ENCODE measurements at regions not wholly inside any gene's neighbourhood (a gene's known extent, or its start where the extent isn't known, plus 50 kb on each side); places are given as distances from the start of the nearest gene placed in this dataset.
A peak's percentile ranks its signal among the peaks of the same experiment; 100 is the strongest.

DNA sequence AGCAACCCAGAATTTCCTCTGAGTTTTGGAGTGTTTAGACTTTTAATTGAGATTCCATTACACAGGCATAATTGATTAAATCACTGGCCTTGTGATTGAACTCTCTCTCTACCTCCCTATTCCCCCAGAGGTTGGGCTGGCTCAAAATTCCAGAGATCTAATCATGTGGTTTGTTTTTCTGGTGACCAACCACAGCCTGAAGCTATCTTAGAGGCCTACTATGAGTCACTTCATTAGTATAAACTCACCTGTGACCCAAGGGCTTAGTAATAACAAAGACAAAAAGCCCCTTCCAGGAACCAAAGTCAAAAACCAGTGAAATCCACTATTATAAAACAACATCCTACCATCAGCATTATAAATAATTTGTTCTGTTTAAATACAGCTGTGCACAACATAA lies 992.5 kb upstream of the CITED2 start:
- H3K79me2 ChIP-seq (ENCODE audit: low read depth), result no peaks in the 10 kb centered on the region
- Mint-ChIP-seq H3K27ac (no peak overlapping the region), H3K36me3 (peaks cover 11% of the 10 kb centered on the region), H3K4me1 (peaks cover 2% of the 10 kb centered on the region), H3K9me3 (peaks cover 19% of the 10 kb centered on the region), H3K4me3 (no peak overlapping the region), H3K27me3 (ENCODE audit: insufficient read depth, low read depth) (no peaks in the 10 kb centered on the region)
- H3K4me1 ChIP-seq, result no peaks in the 10 kb centered on the region
- no peak overlapping the region for H3K4me2 ChIP-seq
- no peak for DNase-seq (ENCODE audit: low spot score)
- TF ChIP-seq EZH2phosphoT487 (IDR thresholded peaks at IDR 0.05) (no peak), EZH2 (IDR thresholded peaks at IDR 0.05) (no peak)
- TF ChIP-seq, protein P1, sequence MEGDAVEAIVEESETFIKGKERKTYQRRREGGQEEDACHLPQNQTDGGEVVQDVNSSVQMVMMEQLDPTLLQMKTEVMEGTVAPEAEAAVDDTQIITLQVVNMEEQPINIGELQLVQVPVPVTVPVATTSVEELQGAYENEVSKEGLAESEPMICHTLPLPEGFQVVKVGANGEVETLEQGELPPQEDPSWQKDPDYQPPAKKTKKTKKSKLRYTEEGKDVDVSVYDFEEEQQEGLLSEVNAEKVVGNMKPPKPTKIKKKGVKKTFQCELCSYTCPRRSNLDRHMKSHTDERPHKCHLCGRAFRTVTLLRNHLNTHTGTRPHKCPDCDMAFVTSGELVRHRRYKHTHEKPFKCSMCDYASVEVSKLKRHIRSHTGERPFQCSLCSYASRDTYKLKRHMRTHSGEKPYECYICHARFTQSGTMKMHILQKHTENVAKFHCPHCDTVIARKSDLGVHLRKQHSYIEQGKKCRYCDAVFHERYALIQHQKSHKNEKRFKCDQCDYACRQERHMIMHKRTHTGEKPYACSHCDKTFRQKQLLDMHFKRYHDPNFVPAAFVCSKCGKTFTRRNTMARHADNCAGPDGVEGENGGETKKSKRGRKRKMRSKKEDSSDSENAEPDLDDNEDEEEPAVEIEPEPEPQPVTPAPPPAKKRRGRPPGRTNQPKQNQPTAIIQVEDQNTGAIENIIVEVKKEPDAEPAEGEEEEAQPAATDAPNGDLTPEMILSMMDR (IDR thresholded peaks at IDR 0.05), result no peak
- no peak overlapping the region for H3K27ac ChIP-seq
- H3K4me3 ChIP-seq, result no peak overlapping the region
- H2AFZ ChIP-seq (replicated peaks), result no peak overlapping the region
- H3K9me3 ChIP-seq (ENCODE audit: low read depth), result no peaks in the 10 kb centered on the region
- no peaks in the 10 kb centered on the region for H3K36me3 ChIP-seq
- no peak overlapping the region for H3K9ac ChIP-seq
- no peaks in the 10 kb centered on the region for H3F3A ChIP-seq (ENCODE audit: low read depth)
- no peaks in the 10 kb centered on the region for H4K20me1 ChIP-seq (ENCODE audit: low read depth)
- no peaks in the 10 kb centered on the region for H3K27me3 ChIP-seq

GRCh38 chr6:140364916-140365315 lies 990.5 kb upstream of the CITED2 start:
- no peak overlapping the region for H3K4me2 ChIP-seq
- TF ChIP-seq, protein P1 (IDR thresholded peaks at IDR 0.05), result no peak
- TF ChIP-seq EZH2phosphoT487 (IDR thresholded peaks at IDR 0.05) (no peak), EZH2 (IDR thresholded peaks at IDR 0.05) (no peak)
- H3K79me2 ChIP-seq (ENCODE audit: low read depth), result no peaks in the 10 kb centered on the region
- no peak for DNase-seq (ENCODE audit: low spot score)
- H3K27me3 Mint-ChIP-seq (ENCODE audit: insufficient read depth, low read depth), result no peaks in the 10 kb centered on the region
- peaks cover 11% of the 10 kb centered on the region for H3K36me3 Mint-ChIP-seq
- no peak overlapping the region for H3K4me3 ChIP-seq
- H3K36me3 ChIP-seq, result no peaks in the 10 kb centered on the region
- no peaks in the 10 kb centered on the region for H3K27me3 ChIP-seq
- H3K9me3 ChIP-seq (ENCODE audit: low read depth), result no peaks in the 10 kb centered on the region
- H3K9ac ChIP-seq, result no peak overlapping the region
- peak overlapping the region; percentile 36 for H3K27ac Mint-ChIP-seq
- no peaks in the 10 kb centered on the region for H4K20me1 ChIP-seq (ENCODE audit: low read depth)
- no peaks in the 10 kb centered on the region for H3K4me1 Mint-ChIP-seq
- peaks cover 19% of the 10 kb centered on the region for H3K9me3 Mint-ChIP-seq
- no peak overlapping the region for H3K4me3 Mint-ChIP-seq
- no peak overlapping the region for H3K27ac ChIP-seq
- H3F3A ChIP-seq (ENCODE audit: low read depth), result no peaks in the 10 kb centered on the region
- no peak overlapping the region for H2AFZ ChIP-seq (replicated peaks)
- H3K4me1 ChIP-seq, result no peaks in the 10 kb centered on the region

DNA sequence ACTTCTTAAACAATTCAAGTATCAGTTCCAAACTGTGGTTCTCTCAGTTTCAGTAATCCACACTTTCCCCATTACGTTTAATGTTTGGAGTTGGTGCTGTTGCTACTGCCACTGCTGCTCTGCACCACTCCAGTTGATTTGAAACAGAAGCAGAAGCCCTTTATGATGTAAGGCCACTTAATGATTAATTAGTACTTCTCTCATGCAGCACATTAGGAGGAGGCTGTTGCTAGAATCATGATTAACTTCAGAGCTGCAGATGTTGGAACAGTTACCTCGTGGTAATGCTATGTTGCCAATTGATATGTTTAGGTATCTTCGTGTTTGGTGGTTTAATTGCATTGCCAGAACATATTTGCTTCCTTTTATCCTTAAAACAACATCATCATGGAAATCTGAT lies 986.2 kb upstream of the CITED2 start:
- TF ChIP-seq EZH2phosphoT487 (IDR thresholded peaks at IDR 0.05), result no peak
- no peak for TF ChIP-seq EZH2 (IDR thresholded peaks at IDR 0.05)
- TF ChIP-seq, protein P1 (IDR thresholded peaks at IDR 0.05), result no peak
- Mint-ChIP-seq H3K27ac (no peak overlapping the region), H3K4me1 (no peaks in the 10 kb centered on the region), H3K4me3 (no peak overlapping the region), H3K9me3 (peaks cover 17% of the 10 kb centered on the region), H3K27me3 (ENCODE audit: insufficient read depth, low read depth) (no peaks in the 10 kb centered on the region), H3K36me3 (peaks cover 11% of the 10 kb centered on the region)
- no peaks in the 10 kb centered on the region for H3K4me1 ChIP-seq
- no peak overlapping the region for H3K4me3 ChIP-seq
- peak overlapping the region; percentile 50 for H2AFZ ChIP-seq (replicated peaks)
- no peaks in the 10 kb centered on the region for H4K20me1 ChIP-seq (ENCODE audit: low read depth)
- H3K9me3 ChIP-seq (ENCODE audit: low read depth), result no peaks in the 10 kb centered on the region
- no peaks in the 10 kb centered on the region for H3K27me3 ChIP-seq
- H3F3A ChIP-seq (ENCODE audit: low read depth), result no peaks in the 10 kb centered on the region
- H3K27ac ChIP-seq, result no peak overlapping the region
- H3K9ac ChIP-seq, result no peak overlapping the region
- no peak overlapping the region for H3K4me2 ChIP-seq
- no peaks in the 10 kb centered on the region for H3K36me3 ChIP-seq
- no peak for DNase-seq (ENCODE audit: low spot score)
- H3K79me2 ChIP-seq (ENCODE audit: low read depth), result no peaks in the 10 kb centered on the region
